ENCODE measurements at regions not wholly inside any gene's neighbourhood (a gene's known extent, or its start where the extent isn't known, plus 50 kb on each side); places are given as distances from the start of the nearest gene placed in this dataset.

- TF ChIP-seq, protein P1, sequence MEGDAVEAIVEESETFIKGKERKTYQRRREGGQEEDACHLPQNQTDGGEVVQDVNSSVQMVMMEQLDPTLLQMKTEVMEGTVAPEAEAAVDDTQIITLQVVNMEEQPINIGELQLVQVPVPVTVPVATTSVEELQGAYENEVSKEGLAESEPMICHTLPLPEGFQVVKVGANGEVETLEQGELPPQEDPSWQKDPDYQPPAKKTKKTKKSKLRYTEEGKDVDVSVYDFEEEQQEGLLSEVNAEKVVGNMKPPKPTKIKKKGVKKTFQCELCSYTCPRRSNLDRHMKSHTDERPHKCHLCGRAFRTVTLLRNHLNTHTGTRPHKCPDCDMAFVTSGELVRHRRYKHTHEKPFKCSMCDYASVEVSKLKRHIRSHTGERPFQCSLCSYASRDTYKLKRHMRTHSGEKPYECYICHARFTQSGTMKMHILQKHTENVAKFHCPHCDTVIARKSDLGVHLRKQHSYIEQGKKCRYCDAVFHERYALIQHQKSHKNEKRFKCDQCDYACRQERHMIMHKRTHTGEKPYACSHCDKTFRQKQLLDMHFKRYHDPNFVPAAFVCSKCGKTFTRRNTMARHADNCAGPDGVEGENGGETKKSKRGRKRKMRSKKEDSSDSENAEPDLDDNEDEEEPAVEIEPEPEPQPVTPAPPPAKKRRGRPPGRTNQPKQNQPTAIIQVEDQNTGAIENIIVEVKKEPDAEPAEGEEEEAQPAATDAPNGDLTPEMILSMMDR (optimal IDR thresholded peaks at IDR 0.05 in 1 of 3, IDR thresholded peaks at IDR 0.05 in 1 of 3, conservative IDR thresholded peaks at IDR 0.05 in 1 of 3; ENCODE audit: extremely low read depth in 1 of 3, insufficient read depth in 2 of 3, low read length in 3 of 3) = no peak
- TF ChIP-seq EZH2 (IDR thresholded peaks at IDR 0.05; ENCODE audit: low read length) = no peak
Observed at GRCh38 chr12:24554612-24555295, 394.1 kb downstream of the BCAT1 start.

All from keratinocyte (primary cell).